ENCODE measurements at regions not wholly inside any gene's neighbourhood (a gene's known extent, or its start where the extent isn't known, plus 50 kb on each side); places are given as distances from the start of the nearest gene placed in this dataset.

DNA sequence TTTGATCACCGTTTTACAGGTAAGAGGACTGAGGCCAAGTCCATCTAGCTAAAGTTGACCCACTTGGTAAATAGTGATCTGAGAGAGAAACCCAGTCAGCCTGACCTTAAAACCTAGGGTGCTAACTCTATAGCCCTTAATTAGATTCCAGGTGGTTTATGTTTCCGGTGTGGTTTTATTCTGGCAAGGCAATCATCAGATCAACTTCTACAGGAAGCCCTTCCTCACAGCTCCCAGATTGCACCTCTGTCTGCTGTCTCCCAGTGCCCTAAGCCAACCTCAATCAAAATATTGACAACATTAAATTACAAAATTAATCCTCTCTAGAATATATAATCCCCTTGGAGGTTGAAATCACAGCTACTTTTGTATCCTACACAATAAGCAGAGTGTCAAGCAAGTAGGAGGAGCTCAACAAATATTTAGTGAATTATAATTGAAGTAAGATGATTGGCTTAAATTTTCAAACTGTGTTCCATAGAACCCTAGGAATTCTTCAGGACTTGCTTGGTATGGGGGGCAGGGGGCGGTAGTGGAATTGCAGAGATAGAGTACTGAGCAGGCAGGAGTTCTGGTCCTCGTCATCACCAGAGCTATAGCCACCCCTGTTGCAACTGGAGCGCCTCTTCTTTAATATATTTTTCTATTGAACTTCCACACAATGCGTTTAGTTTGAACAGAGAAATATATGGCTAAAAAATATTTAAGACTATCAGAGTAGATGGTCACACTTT lies 692.8 kb upstream of the LRRN3 start:
- Histone ChIP-seq H3K4me1 (ENCODE audit: control insufficient read depth, low read depth, low read length) (no peaks in the 10 kb centered on the region), H2BK15ac (replicated peaks; ENCODE audit: low read depth) (peak overlapping the region; percentile 57), H3K4ac (ENCODE audit: low read depth, low read length) (no peak overlapping the region), H3K23ac (ENCODE audit: low read length) (no peak overlapping the region), H2BK5ac (ENCODE audit: low read length) (no peak overlapping the region), H3K27me3 (ENCODE audit: insufficient read depth, low read length, poor library complexity) (no peaks in the 10 kb centered on the region), H4K5ac (ENCODE audit: low read length) (no peak overlapping the region), H3K79me2 (ENCODE audit: control insufficient read depth, insufficient read depth, low read length) (no peaks in the 10 kb centered on the region), H3K27ac (ENCODE audit: low read depth, low read length) (no peak overlapping the region), H3K56ac (ENCODE audit: low read length) (no peak overlapping the region), H4K8ac (ENCODE audit: low read depth, low read length) (no peak overlapping the region), H3K4me2 (ENCODE audit: low read length) (no peak overlapping the region), H3K4me3 (ENCODE audit: low read length) (no peak overlapping the region), H3K9ac (ENCODE audit: low read length) (no peak overlapping the region), H3K36me3 (ENCODE audit: control insufficient read depth, insufficient read depth, low read length) (no peaks in the 10 kb centered on the region), H3K79me1 (ENCODE audit: low read length) (no peaks in the 10 kb centered on the region), H2BK120ac (ENCODE audit: low read depth, low read length) (no peak overlapping the region), H2AK5ac (ENCODE audit: low read length) (no peak overlapping the region), H3K18ac (ENCODE audit: low read length) (no peak overlapping the region)
- no CpG with 5 or more reads among the region's 6 CpGs for WGBS (ENCODE audit: extremely low coverage, insufficient coverage, low lambda C conversion rate)
- DNase-seq: peak; percentile 19

DNA sequence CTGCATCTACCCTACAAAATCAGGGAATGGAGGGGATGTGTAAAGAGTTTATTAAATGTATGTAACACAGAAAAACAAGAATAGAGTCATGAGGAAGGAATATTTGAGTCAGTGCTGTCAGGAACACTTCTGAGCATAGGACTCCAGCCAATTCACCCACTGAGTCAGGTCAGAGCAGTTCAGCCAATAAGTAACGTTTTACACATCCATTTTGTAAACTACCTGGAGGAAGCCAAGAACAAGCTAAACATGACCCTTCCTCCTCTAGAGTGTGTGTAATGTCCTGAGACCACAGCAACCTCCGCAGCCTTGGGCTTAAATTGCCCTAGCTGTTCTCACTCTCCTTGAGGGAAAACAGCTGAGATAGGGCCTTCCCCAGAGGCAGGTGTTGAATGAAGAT lies 691.5 kb upstream of the LRRN3 start:
- Histone ChIP-seq H3K79me1 (ENCODE audit: low read length) (no peaks in the 10 kb centered on the region), H3K36me3 (ENCODE audit: control insufficient read depth, insufficient read depth, low read length) (no peaks in the 10 kb centered on the region), H3K4me2 (ENCODE audit: low read length) (no peak overlapping the region), H2BK5ac (ENCODE audit: low read length) (no peak overlapping the region), H2AK5ac (ENCODE audit: low read length) (no peak overlapping the region), H3K4me3 (ENCODE audit: low read length) (no peak overlapping the region), H3K27me3 (ENCODE audit: insufficient read depth, low read length, poor library complexity) (no peaks in the 10 kb centered on the region), H2BK15ac (replicated peaks; ENCODE audit: low read depth) (no peak overlapping the region), H3K56ac (ENCODE audit: low read length) (no peak overlapping the region), H3K9ac (ENCODE audit: low read length) (no peak overlapping the region), H3K18ac (ENCODE audit: low read length) (no peak overlapping the region), H3K27ac (ENCODE audit: low read depth, low read length) (no peak overlapping the region), H3K23ac (ENCODE audit: low read length) (no peak overlapping the region), H3K79me2 (ENCODE audit: control insufficient read depth, insufficient read depth, low read length) (no peaks in the 10 kb centered on the region), H3K4me1 (ENCODE audit: control insufficient read depth, low read depth, low read length) (no peaks in the 10 kb centered on the region), H4K5ac (ENCODE audit: low read length) (no peak overlapping the region), H3K4ac (ENCODE audit: low read depth, low read length) (no peak overlapping the region), H2BK120ac (ENCODE audit: low read depth, low read length) (no peak overlapping the region), H4K8ac (ENCODE audit: low read depth, low read length) (no peak overlapping the region)
- WGBS (ENCODE audit: extremely low coverage, insufficient coverage, low lambda C conversion rate): no CpG with 5 or more reads among the region's 2 CpGs
- DNase-seq: no peak

DNA sequence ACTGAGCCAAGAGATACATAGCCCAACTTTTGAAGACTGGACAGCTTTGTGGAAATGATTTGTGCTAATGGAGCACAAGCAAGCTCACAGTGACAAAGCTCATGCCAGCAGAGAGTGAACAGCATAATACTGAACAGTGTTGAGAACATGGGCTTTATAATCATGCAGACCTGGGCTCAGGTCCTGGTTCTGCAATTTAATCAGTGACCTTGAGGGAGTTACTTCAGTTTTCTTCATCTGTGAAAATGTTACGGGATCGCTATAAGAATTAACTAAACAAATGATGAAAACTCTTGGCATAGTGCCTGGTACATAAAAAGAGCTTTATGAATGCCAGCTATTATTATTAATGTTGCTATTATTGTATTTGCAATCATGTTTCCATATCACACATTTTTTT lies 690.5 kb upstream of the LRRN3 start:
- no peak overlapping the region for H3K18ac ChIP-seq (ENCODE audit: low read length)
- no peak overlapping the region for H3K27ac ChIP-seq (ENCODE audit: low read depth, low read length)
- no peaks in the 10 kb centered on the region for H3K79me1 ChIP-seq (ENCODE audit: low read length)
- H4K5ac ChIP-seq (ENCODE audit: low read length): no peak overlapping the region
- no peak overlapping the region for H2AK5ac ChIP-seq (ENCODE audit: low read length)
- no peak overlapping the region for H2BK120ac ChIP-seq (ENCODE audit: low read depth, low read length)
- WGBS (ENCODE audit: extremely low coverage, insufficient coverage, low lambda C conversion rate): no CpG with 5 or more reads among the region's 2 CpGs
- H2BK5ac ChIP-seq (ENCODE audit: low read length): no peak overlapping the region
- no peaks in the 10 kb centered on the region for H3K4me1 ChIP-seq (ENCODE audit: control insufficient read depth, low read depth, low read length)
- H2BK15ac ChIP-seq (replicated peaks; ENCODE audit: low read depth): no peak overlapping the region
- no peak overlapping the region for H3K56ac ChIP-seq (ENCODE audit: low read length)
- no peak for DNase-seq
- no peaks in the 10 kb centered on the region for H3K27me3 ChIP-seq (ENCODE audit: insufficient read depth, low read length, poor library complexity)
- H3K4ac ChIP-seq (ENCODE audit: low read depth, low read length): no peak overlapping the region
- H3K9ac ChIP-seq (ENCODE audit: low read length): no peak overlapping the region
- H3K36me3 ChIP-seq (ENCODE audit: control insufficient read depth, insufficient read depth, low read length): no peaks in the 10 kb centered on the region
- no peak overlapping the region for H3K4me3 ChIP-seq (ENCODE audit: low read length)
- no peak overlapping the region for H3K4me2 ChIP-seq (ENCODE audit: low read length)
- no peak overlapping the region for H3K23ac ChIP-seq (ENCODE audit: low read length)
- no peak overlapping the region for H4K8ac ChIP-seq (ENCODE audit: low read depth, low read length)
- H3K79me2 ChIP-seq (ENCODE audit: control insufficient read depth, insufficient read depth, low read length): no peaks in the 10 kb centered on the region

DNA sequence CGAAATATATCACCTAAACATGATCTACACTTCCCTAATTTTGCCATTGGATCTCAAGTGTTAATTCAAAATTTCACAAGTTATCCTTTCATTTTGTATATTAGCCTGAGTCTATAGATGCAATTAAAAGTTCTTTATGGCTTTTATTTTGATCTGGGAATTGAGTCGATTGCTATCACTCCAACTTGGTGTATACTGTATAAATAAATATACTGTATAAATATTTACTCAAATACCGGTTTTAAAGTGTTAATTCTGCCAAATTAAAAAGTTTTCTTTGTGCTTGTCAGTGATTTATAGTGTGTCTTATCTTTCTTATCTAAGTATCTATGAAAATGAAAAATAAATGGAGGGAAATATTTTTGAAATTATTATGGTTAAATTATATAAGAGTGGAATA lies 683.7 kb upstream of the LRRN3 start:
- Histone ChIP-seq H2BK15ac (replicated peaks; ENCODE audit: low read depth) (no peak overlapping the region), H3K79me2 (ENCODE audit: control insufficient read depth, insufficient read depth, low read length) (no peaks in the 10 kb centered on the region), H3K79me1 (ENCODE audit: low read length) (no peaks in the 10 kb centered on the region), H3K18ac (ENCODE audit: low read length) (no peak overlapping the region), H3K56ac (ENCODE audit: low read length) (no peak overlapping the region), H3K27me3 (ENCODE audit: insufficient read depth, low read length, poor library complexity) (no peaks in the 10 kb centered on the region), H3K9ac (ENCODE audit: low read length) (no peak overlapping the region), H3K27ac (ENCODE audit: low read depth, low read length) (no peak overlapping the region), H2BK120ac (ENCODE audit: low read depth, low read length) (no peak overlapping the region), H3K4me3 (ENCODE audit: low read length) (no peak overlapping the region), H4K5ac (ENCODE audit: low read length) (no peak overlapping the region), H4K8ac (ENCODE audit: low read depth, low read length) (no peak overlapping the region), H3K36me3 (ENCODE audit: control insufficient read depth, insufficient read depth, low read length) (no peaks in the 10 kb centered on the region), H3K4me2 (ENCODE audit: low read length) (no peak overlapping the region), H3K4me1 (ENCODE audit: control insufficient read depth, low read depth, low read length) (no peaks in the 10 kb centered on the region), H3K4ac (ENCODE audit: low read depth, low read length) (no peak overlapping the region), H3K23ac (ENCODE audit: low read length) (no peak overlapping the region), H2AK5ac (ENCODE audit: low read length) (no peak overlapping the region), H2BK5ac (ENCODE audit: low read length) (no peak overlapping the region)
- DNase-seq: no peak
- WGBS (ENCODE audit: extremely low coverage, insufficient coverage, low lambda C conversion rate): 100% methylated on average over 1 of the region's 3 CpGs

DNA sequence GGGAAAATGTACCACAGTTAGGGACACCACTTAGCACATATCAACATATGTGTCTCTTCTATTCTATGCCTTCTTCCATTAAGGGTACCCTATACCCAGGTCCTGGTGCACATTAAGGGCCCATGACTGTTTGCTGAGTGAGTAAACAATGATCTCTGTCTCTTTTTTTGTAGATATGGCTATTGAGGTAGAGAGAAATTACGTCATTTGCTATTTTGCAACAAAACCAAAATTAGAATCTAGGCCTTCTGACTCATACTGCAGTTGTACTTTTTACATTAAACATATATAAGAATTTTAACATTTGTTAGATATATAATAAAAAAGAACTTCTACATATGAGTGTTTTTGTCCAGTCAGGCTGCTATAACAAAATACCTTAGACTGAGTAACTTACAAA lies 683.2 kb upstream of the LRRN3 start:
- Histone ChIP-seq H3K27me3 (ENCODE audit: insufficient read depth, low read length, poor library complexity) (no peaks in the 10 kb centered on the region), H2BK15ac (replicated peaks; ENCODE audit: low read depth) (no peak overlapping the region), H4K5ac (ENCODE audit: low read length) (no peak overlapping the region), H4K8ac (ENCODE audit: low read depth, low read length) (no peak overlapping the region), H3K4me1 (ENCODE audit: control insufficient read depth, low read depth, low read length) (no peaks in the 10 kb centered on the region), H2BK5ac (ENCODE audit: low read length) (no peak overlapping the region), H3K56ac (ENCODE audit: low read length) (no peak overlapping the region), H3K36me3 (ENCODE audit: control insufficient read depth, insufficient read depth, low read length) (no peaks in the 10 kb centered on the region), H3K27ac (ENCODE audit: low read depth, low read length) (no peak overlapping the region), H3K4me2 (ENCODE audit: low read length) (no peak overlapping the region), H3K18ac (ENCODE audit: low read length) (no peak overlapping the region), H3K79me2 (ENCODE audit: control insufficient read depth, insufficient read depth, low read length) (no peaks in the 10 kb centered on the region), H3K23ac (ENCODE audit: low read length) (no peak overlapping the region), H2AK5ac (ENCODE audit: low read length) (no peak overlapping the region), H3K4ac (ENCODE audit: low read depth, low read length) (no peak overlapping the region), H3K79me1 (ENCODE audit: low read length) (no peaks in the 10 kb centered on the region), H2BK120ac (ENCODE audit: low read depth, low read length) (no peak overlapping the region), H3K4me3 (ENCODE audit: low read length) (no peak overlapping the region), H3K9ac (ENCODE audit: low read length) (no peak overlapping the region)
- DNase-seq: no peak
- no CpG with 5 or more reads among the region's 1 CpG for WGBS (ENCODE audit: extremely low coverage, insufficient coverage, low lambda C conversion rate)

DNA sequence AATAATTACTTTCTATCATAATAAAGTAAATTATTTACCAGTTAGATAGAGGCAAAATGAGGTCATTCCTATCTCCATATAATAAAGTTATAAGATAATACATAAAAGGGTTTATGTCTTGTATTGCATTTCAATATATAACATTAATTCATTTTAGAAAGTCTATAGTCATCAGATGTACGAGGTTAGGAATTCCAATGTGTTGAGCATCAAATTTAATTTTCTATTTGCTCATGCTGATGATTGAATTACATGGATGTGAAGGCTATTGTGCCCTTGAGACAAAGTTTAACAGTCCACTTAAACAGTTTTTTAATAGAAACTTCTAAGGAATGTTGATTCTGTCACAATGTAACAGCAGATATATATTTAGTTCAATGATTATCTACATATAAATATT lies 678.3 kb upstream of the LRRN3 start:
- Histone ChIP-seq H3K27me3 (ENCODE audit: insufficient read depth, low read length, poor library complexity) (no peaks in the 10 kb centered on the region), H2BK15ac (replicated peaks; ENCODE audit: low read depth) (no peak overlapping the region), H3K79me1 (ENCODE audit: low read length) (no peaks in the 10 kb centered on the region), H3K9ac (ENCODE audit: low read length) (no peak overlapping the region), H3K4me3 (ENCODE audit: low read length) (no peak overlapping the region), H3K4ac (ENCODE audit: low read depth, low read length) (no peak overlapping the region), H4K5ac (ENCODE audit: low read length) (no peak overlapping the region), H3K23ac (ENCODE audit: low read length) (no peak overlapping the region), H2BK120ac (ENCODE audit: low read depth, low read length) (no peak overlapping the region), H3K18ac (ENCODE audit: low read length) (no peak overlapping the region), H3K4me1 (ENCODE audit: control insufficient read depth, low read depth, low read length) (no peaks in the 10 kb centered on the region), H4K8ac (ENCODE audit: low read depth, low read length) (no peak overlapping the region), H3K4me2 (ENCODE audit: low read length) (no peak overlapping the region), H2AK5ac (ENCODE audit: low read length) (no peak overlapping the region), H3K79me2 (ENCODE audit: control insufficient read depth, insufficient read depth, low read length) (no peaks in the 10 kb centered on the region), H3K36me3 (ENCODE audit: control insufficient read depth, insufficient read depth, low read length) (no peaks in the 10 kb centered on the region), H3K27ac (ENCODE audit: low read depth, low read length) (no peak overlapping the region), H3K56ac (ENCODE audit: low read length) (no peak overlapping the region), H2BK5ac (ENCODE audit: low read length) (no peak overlapping the region)
- DNase-seq: no peak
- no CpG with 5 or more reads among the region's 1 CpG for WGBS (ENCODE audit: extremely low coverage, insufficient coverage, low lambda C conversion rate)

Measured in mesendoderm (in vitro differentiated cells).